Endothelial cell of umbilical vein (primary cell): ENCODE measurements at regions not wholly inside any gene's neighbourhood (a gene's known extent, or its start where the extent isn't known, plus 50 kb on each side); places are given as distances from the start of the nearest gene placed in this dataset.

Experiments
- BruUV-seq: library from RNA; stranded (reverse); fragments of 400-500 nt; replicated peaks from 2 replicates; lab custom pipeline; 2021; lab: Mats Ljungman, UMichigan
- CTCF ChIA-PET: fragments of 300-600, 350-600 bp; sonication (Branson Sonifier 250); formaldehyde crosslinking; loops from one replicate; lab custom pipeline; 2021; ENCODE audit warnings: antibody characterized with exemption, inconsistent platforms; lab: Charles Lee
- POLR2A ChIA-PET: fragments of 300-600, 350-600 bp; sonication (Branson Sonifier 250); formaldehyde crosslinking; loops from one replicate; lab custom pipeline; 2021; ENCODE audit warnings: antibody characterized with exemption, inconsistent platforms; lab: Charles Lee
- DNase-seq: peaks from one replicate; pipeline ENCODE4 v3.0.0-alpha.2; 2011; ENCODE audit warnings: low read depth, low spot score
- FAIRE-seq: peaks from 2 replicates; lab custom pipeline; 2011; peaks lifted over from hg19 to GRCh38; lab: Jason Lieb, UNC
- H2AFZ ChIP-seq: 2 replicates; pipeline ENCODE4 v1.6.0; 2012; ENCODE audit warnings: low read depth, low read length, control low read depth, inconsistent platforms
- H3K27ac ChIP-seq: 2 replicates; pipeline ENCODE4 v1.5.1; 2011; ENCODE audit warnings: low read depth, mild to moderate bottlenecking, control low read depth, low read length, moderate library complexity; ENCODE audit not compliant: insufficient read depth
- H3K27me3 ChIP-seq, 2 experiments: 2 replicates each; pipeline versions ENCODE4 v1.6.0 to v1.6.1; 2011; ENCODE audit warnings: low read length in 2 of 2, mixed read lengths in 1 of 2; ENCODE audit not compliant: control insufficient read depth in 2 of 2, insufficient read depth in 2 of 2
- H3K36me3 ChIP-seq, 2 experiments: 2 replicates in 1 of 2; 3 replicates in 1 of 2; pipeline ENCODE4 v1.5.1; 2011; ENCODE audit warnings: low read length in 2 of 2, mild to moderate bottlenecking in 1 of 2, moderate library complexity in 1 of 2; ENCODE audit not compliant: control insufficient read depth in 2 of 2, insufficient read depth in 2 of 2; ENCODE audit errors: extremely low read depth in 1 of 2
- H3K4me1 ChIP-seq: 3 replicates; pipeline ENCODE4 v1.5.1; 2011; ENCODE audit warnings: mild to moderate bottlenecking, low read length; ENCODE audit not compliant: control insufficient read depth, insufficient read depth; ENCODE audit errors: extremely low read depth
- H3K4me2 ChIP-seq: 2 replicates; pipeline ENCODE4 v1.6.1; 2011; ENCODE audit warnings: low read length, control low read depth, mixed read lengths; ENCODE audit not compliant: insufficient read depth
- H3K4me3 ChIP-seq, 3 experiments: fragments of 200-600 bp in 1 of 3; sonication (generic), shearing (Covaris generic) in 1 of 3; replicated peaks in 1 of 3; 2 replicates each; pipeline ENCODE4 v1.5.1; 2011 to 2016; ENCODE audit warnings: control low read depth in 3 of 3, low read length in 3 of 3, mild to moderate bottlenecking in 2 of 3, inconsistent platforms in 1 of 3, low read depth in 1 of 3, moderate library complexity in 1 of 3; ENCODE audit not compliant: insufficient read depth in 1 of 3
- H3K79me2 ChIP-seq: 2 replicates; pipeline ENCODE4 v1.6.0; 2012; ENCODE audit warnings: low read length, inconsistent platforms; ENCODE audit not compliant: control insufficient read depth, insufficient read depth
- H3K9ac ChIP-seq: replicated peaks from 2 replicates; pipeline ENCODE3; 2011; ENCODE audit warnings: low read length, control low read depth; ENCODE audit not compliant: insufficient read depth; ENCODE audit errors: extremely low read depth
- H3K9me1 ChIP-seq: replicated peaks from 3 replicates; pipeline ENCODE4 v1.6.0; 2011; ENCODE audit warnings: mild to moderate bottlenecking, low read length; ENCODE audit not compliant: control insufficient read depth, insufficient read depth; ENCODE audit errors: extremely low read depth
- H3K9me3 ChIP-seq: replicated peaks from 2 replicates; pipeline ENCODE4 v1.5.1; 2012; ENCODE audit warnings: low read length, inconsistent platforms; ENCODE audit not compliant: control insufficient read depth, insufficient read depth
- H4K20me1 ChIP-seq: replicated peaks from 2 replicates; pipeline ENCODE3; 2011; ENCODE audit warnings: mild to moderate bottlenecking, low read length; ENCODE audit not compliant: control insufficient read depth, insufficient read depth; ENCODE audit errors: extremely low read depth
- CTCF ChIP-seq, 2 donors: IDR thresholded peaks; 1 replicate in 1 of 2; 2 replicates in 1 of 2; pipeline ENCODE4 v1.5.1; 2011; ENCODE audit warnings: low read length in 2 of 2, mild to moderate bottlenecking in 2 of 2, moderate library complexity in 2 of 2, control low read depth in 1 of 2, inconsistent platforms in 1 of 2, low read depth in 1 of 2; ENCODE audit not compliant: insufficient read depth in 1 of 2; ENCODE audit errors: extremely low read depth in 1 of 2
- EZH2 ChIP-seq: IDR thresholded peaks from 2 replicates; pipeline ENCODE4 v1.6.1; 2012; ENCODE audit warnings: borderline replicate concordance, low read depth, mild to moderate bottlenecking, moderate library complexity, low read length, inconsistent platforms; ENCODE audit not compliant: severe bottlenecking
- FOS ChIP-seq: IDR thresholded peaks from 2 replicates; pipeline ENCODE4 v1.6.1; 2011; ENCODE audit warnings: mild to moderate bottlenecking, low read length, moderate library complexity, borderline replicate concordance; ENCODE audit not compliant: insufficient read depth
- GATA2 ChIP-seq: IDR thresholded peaks from 2 replicates; pipeline ENCODE4 v1.7.0; 2011; ENCODE audit warnings: low read depth, mild to moderate bottlenecking, moderate library complexity, mixed read lengths, low read length; ENCODE audit not compliant: insufficient read length, insufficient read depth
- JUN ChIP-seq: IDR thresholded peaks from 2 replicates; pipeline ENCODE4 v1.6.1; 2011; ENCODE audit warnings: borderline replicate concordance, low read depth; ENCODE audit not compliant: insufficient read length, insufficient read depth
- MAX ChIP-seq: IDR thresholded peaks from 2 replicates; pipeline ENCODE4 v1.6.1; 2011; ENCODE audit not compliant: insufficient read depth, insufficient read length
- MYC ChIP-seq: IDR thresholded peaks from one replicate; pipeline ENCODE4 v1.6.1; 2011; ENCODE audit warnings: mild to moderate bottlenecking, low read depth, low read length
- POLR2A ChIP-seq: IDR thresholded peaks from 2 replicates; pipeline ENCODE4 v1.6.1; 2012; ENCODE audit warnings: low read depth, mild to moderate bottlenecking, control low read depth, low read length
- POLR2AphosphoS5 ChIP-seq: IDR thresholded peaks from 2 replicates; pipeline ENCODE4 v1.6.1; 2012; ENCODE audit warnings: low read depth, mild to moderate bottlenecking, control low read depth, low read length, moderate library complexity; ENCODE audit not compliant: insufficient read depth
- dilution Hi-C: fragments of 300-500 bp; cut with MboI; formaldehyde crosslinking; loops from one replicate; pipeline ENCODE4 v1.15.0; 2019; ENCODE audit warnings: low sequenced_read_pairs; ENCODE audit not compliant: extremely low pct_ligation_motif_present
- intact Hi-C: fragments of 100-400 bp; cut with micrococcal nuclease; formaldehyde crosslinking; loops from one replicate; pipeline ENCODE4 v1.10.0; 2022

- Histone ChIP-seq H3K4me3 (no peak overlapping the region), H3K79me2 (no peaks in the 10 kb centered on the region), H3K36me3 (no peaks in the 10 kb centered on the region), H3K4me1 (peaks cover 32% of the 10 kb centered on the region), H2AFZ (no peak overlapping the region), H3K9me3 (no peaks in the 10 kb centered on the region), H3K27me3 (no peaks in the 10 kb centered on the region), H4K20me1 (no peaks in the 10 kb centered on the region), H3K9ac (no peak overlapping the region), H3K27ac (no peak overlapping the region), H3K9me1 (no peaks in the 10 kb centered on the region), H3K4me2 (no peak overlapping the region)
- ChIA-PET CTCF (no interaction called here), POLR2A (no interaction called here)
- TF ChIP-seq MYC (no peak), MAX (no peak), CTCF (IDR thresholded peaks at IDR 0.05; ENCODE audit: extremely low read depth in 1 of 2, insufficient read depth in 1 of 2, low read depth in 1 of 2, low read length in 2 of 2) (no peak), EZH2 (no peak), POLR2A (no peak), FOS (no peak), POLR2AphosphoS5 (no peak), JUN (no peak), GATA2 (no peak)
- DNase-seq (no peak), FAIRE-seq (no peak)
- dilution Hi-C loops = no loop called here
- intact Hi-C loops = no loop called here
- BruUV-seq = no TSS peak
These were observed 228.4 kb upstream of the COL8A1 start for GRCh38 chr3:99409961-99410360.
